ENCODE measurements at regions not wholly inside any gene's neighbourhood (a gene's known extent, or its start where the extent isn't known, plus 50 kb on each side); places are given as distances from the start of the nearest gene placed in this dataset.

DNA sequence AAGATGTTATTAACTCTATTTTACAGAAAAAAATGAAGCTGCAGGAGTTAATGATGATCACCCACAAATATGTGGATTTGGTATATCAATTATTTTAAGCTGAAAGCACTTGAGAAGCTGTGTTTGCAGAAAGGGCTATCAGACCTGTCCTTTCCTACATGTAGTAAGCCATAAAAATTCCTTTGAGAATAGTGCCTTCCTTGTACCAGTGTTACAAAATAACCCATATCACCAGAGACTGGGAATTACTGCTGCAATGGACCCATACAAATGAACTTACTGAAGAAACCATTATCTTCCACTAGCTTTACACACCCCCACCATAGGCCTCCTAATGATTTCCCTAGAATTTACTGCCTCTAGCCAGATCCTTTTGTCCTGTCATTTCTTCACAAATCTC is 99.2 kb upstream of the ZRANB2 start:
- no peak for DNase-seq

DNA sequence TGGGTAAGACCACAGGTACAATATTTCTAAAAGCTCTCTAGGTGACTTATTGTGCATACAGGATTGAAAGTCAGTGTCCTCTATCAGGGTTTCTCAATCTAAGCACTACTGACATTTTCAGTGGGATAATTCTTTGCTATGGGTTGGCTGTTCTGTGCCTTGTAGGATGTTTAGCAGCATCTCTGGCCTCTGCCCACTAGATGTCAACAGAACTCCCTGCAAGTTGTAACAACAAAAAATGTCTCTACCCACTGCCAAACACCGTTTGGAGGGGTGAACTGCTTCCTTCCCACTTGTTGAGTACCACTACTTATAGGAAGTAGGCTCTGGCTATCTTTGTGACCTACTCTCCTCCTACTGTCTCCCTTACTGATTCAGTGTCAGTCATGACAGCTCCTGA is 90.1 kb upstream of the ZRANB2 start:
- no peak for DNase-seq

DNA sequence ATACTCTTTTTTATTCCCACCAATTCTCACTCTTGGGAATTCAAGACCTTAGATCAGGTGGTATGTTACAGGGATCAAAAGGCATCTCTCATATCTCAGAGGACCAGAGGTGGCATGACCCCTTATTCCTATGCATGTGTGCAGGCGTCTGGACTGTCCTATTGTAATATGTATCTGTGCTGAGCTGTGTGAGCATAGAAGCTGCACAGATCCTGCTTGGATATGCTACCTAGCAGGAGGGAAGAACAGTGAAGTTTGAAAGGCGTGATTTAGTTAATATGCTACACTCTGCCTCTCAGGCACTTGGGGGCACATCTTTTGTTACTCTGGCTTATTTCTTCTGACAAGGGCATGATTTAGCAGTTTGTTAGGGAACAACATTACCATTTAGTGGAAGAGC is 86.7 kb upstream of the ZRANB2 start:
- no peak for DNase-seq

DNA sequence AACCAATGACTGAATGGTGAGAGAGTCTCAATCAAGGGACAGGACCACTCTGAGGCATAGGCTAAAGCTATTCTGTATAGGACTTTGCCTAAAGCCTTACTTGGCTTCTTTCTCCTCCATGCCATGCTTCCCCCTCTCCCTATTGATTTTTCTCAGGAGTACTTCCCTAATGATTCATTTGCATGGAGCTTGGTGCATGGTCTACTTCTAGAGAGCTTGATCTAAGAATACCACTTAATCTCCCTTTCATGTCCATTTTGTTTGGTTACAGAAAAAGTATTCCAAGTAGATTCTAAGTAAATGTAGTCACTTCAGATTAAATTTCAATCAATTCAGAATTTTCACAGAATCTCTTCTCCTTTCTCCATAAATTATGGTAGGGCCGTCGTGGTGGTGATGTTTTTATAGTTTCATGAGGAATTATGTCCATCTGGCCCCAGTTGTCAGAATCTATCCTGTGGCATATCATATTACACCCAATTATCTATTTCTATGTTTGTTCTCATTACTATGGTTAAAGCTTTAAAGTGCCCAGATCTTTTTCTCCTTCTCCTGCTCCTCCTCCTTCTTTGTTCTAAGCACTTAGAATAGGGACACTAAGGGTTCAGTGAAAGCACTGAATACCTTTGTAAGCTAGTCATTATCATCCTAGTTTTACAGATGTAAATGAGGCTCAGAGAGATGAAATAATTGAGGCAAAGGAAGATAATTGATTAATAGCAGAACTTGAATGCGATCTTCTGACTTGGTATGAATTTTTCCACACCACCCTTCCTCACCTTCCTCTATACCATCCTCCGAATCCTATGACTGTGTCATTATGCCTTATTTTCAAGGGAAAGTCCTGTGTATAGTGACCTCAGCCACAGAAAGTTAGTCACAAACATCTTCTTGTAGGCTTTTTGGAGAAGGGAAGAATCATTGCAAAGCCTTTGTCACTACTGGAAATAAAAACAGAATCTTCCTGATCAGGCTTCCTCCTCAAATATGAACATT is 85.6 kb upstream of the ZRANB2 start:
- no peak for DNase-seq

DNA sequence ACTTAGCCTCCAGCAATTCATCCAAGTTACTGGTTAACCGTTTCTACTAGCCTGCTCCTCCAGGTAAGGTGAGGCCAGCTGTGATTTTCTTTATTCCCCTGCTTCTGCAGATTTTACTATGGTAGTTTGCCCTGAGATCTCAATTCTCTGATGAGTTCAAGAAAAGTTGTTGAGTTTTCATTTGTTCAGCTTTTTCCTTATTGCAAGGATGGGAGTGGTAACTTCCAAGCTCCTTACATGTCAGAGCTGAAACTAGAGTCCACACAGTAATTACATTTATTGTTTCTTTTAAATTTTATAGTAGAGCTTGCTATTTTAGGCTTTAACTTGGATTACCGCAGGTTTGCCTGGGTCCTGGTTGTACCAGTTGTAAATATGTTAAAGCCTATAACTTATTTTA is 76.9 kb upstream of the ZRANB2 start:
- no peak for DNase-seq

DNA sequence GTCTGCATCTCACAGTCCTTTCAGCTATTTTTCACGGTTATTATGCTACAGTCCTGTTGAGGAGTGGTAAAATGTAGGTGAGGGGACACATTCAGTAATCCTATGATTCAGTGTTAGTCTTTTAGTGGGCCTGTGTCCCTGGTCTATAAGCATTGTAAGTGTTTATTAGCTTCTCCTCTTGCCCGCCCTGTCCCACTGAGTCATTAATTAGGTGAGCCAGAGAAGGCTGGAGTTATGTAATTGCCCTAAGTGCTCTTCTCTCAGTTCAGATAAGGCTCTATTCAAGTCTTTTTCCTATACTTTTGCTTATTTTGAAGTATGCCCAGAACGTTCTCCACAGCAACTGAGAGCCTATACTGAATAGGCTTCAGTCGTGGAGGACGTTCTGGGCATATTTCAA is 76.3 kb upstream of the ZRANB2 start:
- DNase-seq: no peak

DNA sequence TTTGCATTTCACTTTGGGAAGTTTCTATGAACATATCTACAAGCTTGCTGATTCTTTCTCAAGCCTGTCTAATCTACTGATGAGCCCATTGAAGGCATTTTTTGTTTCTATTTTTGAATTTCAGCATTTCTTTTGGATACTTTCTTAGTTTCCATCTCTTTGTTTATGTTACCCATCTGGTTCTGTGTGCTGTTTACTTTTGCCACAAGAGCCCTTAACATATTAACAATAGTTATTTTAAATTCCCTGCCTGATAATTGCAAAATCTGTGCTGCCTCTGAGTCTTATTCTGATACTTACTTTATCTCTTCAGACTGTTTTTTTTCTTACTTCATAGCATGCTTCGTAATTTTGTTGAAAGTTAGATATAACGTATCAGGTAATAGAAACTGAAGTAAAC is 75.8 kb upstream of the ZRANB2 start:
- DNase-seq: no peak

DNA sequence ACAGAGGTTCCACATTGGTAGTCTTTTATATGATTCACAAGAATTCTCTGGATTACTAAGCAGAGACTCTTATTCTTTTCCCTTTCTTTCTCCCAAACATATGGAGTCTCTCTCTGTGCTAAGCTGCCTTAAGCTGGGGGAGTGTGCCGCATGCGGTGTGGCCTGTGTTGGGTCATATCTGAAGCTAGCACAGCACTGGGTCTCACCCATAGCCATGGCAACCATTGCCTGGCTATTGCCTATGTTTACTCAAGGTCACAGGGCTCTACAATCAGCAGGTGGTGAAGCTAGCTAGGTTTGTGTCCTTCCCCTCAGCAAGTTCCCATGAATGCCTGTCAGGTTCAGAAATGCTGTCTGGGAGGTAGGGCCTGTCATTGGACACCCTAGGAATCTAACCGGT is 73.6 kb upstream of the ZRANB2 start:
- no peak for DNase-seq

DNA sequence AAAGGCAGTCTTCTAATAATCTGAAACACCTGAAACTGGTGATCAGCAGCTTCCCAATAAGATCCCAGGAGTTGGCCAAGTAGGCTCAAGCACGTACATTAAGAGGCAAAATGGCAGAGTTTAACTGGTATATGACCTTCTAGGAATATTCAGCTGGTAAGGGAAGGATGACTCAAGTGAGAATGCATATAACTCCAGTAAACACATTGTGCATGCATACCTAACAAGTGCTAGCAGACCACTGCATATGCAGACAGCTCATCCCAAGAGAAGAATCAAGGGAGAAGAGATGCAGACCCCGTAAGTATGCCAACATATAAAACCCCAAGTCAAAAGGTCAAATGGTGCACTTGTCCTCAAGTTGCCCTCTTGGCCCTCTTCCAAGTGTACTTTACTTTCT is 73.0 kb upstream of the ZRANB2 start:
- no peak for DNase-seq

DNA sequence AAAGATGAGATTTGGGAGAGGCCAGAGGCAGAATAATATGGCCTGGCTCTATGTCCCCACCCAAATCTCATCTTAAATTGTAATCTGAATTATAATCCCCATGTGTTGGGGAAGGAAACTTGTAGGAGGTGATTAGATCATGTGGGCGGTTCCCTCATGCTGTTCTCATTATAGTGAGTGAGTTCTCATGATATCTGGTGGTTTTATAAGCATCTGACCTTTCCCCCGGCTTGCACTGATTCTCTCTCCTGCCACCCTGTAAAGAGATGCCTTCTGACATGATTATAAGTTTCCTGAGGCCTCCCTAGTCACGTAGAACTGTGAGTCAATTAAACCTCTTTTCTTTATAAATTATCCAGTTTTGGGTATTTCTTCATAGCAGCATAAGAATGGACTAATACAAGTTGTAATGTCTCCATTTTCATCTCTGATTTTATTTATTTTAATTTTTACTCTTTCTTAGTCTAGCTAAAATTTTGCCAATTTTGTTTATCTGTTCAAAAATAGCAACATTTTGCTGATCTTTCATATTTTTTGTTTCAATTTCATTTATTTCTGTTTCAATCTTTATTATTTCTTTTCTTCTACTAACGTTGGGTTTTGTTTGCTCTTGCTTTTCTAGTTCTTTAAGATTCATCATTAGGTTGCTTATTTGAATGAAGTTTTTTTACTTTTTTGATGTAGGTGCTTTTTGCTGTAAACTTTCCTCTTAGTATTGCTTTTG is 67.0 kb upstream of the ZRANB2 start:
- no peak for DNase-seq

DNA sequence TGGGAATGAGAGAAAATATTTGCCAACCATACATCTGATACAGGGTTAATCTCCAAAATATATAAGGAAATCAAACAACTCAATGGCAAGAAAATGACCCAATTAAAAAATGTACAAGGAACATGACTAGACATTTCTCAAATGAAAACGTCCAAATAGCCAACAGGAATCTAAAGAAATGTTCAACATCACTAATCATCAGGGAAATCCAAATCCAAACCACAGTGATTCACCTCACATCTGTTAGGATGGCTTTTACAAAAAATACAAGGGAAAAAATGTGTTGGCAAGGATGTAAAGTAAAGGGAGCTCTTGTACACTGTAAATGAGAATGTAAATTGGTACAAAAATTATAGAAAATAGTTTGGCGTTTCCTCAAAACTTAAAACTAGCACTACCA is 54.7 kb upstream of the ZRANB2 start:
- no peak for DNase-seq
